ENCODE measurements at regions not wholly inside any gene's neighbourhood (a gene's known extent, or its start where the extent isn't known, plus 50 kb on each side); places are given as distances from the start of the nearest gene placed in this dataset.
A peak's percentile ranks its signal among the peaks of the same experiment; 100 is the strongest.

- intact Hi-C loops (cut with DNase I; ENCODE audit: low total_unique reads) = loop anchor here (1.0 kb wide), 1 partner anchor 35 kb away; no protein-coding TSS in a partner anchor
- no peak overlapping the region for H3K4me3 ChIP-seq (ENCODE audit: low read depth, poor library complexity, severe bottlenecking)
- WGBS, 2 donors = 61 to 71% methylated on average over 9 of the region's 9 CpGs
- no peak for TF ChIP-seq POLR2A (IDR thresholded peaks at IDR 0.05)
- TF ChIP-seq, protein P1, sequence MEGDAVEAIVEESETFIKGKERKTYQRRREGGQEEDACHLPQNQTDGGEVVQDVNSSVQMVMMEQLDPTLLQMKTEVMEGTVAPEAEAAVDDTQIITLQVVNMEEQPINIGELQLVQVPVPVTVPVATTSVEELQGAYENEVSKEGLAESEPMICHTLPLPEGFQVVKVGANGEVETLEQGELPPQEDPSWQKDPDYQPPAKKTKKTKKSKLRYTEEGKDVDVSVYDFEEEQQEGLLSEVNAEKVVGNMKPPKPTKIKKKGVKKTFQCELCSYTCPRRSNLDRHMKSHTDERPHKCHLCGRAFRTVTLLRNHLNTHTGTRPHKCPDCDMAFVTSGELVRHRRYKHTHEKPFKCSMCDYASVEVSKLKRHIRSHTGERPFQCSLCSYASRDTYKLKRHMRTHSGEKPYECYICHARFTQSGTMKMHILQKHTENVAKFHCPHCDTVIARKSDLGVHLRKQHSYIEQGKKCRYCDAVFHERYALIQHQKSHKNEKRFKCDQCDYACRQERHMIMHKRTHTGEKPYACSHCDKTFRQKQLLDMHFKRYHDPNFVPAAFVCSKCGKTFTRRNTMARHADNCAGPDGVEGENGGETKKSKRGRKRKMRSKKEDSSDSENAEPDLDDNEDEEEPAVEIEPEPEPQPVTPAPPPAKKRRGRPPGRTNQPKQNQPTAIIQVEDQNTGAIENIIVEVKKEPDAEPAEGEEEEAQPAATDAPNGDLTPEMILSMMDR (IDR thresholded peaks at IDR 0.05) = no peak
- no peak for DNase-seq (ENCODE audit: low spot score in 2 of 2)
These were observed 107.7 kb upstream of the ZNF648 start for GRCh38 chr1:182169203-182169602.

- 78% methylated on average over 1 of the region's 1 CpG for WGBS, 2 donors
These were observed 105.2 kb upstream of the ZNF648 start for GRCh38 chr1:182166750-182167149.

GRCh38 chr1:182166321-182166720, 104.8 kb upstream of the ZNF648 start:
- no peak for TF ChIP-seq POLR2A (IDR thresholded peaks at IDR 0.05)
- TF ChIP-seq, protein P1 (IDR thresholded peaks at IDR 0.05) = no peak
- DNase-seq (ENCODE audit: low spot score in 2 of 2) = no peak
- no peak overlapping the region for H3K4me3 ChIP-seq (ENCODE audit: low read depth, poor library complexity, severe bottlenecking)
- 62 to 79% methylated on average over 5 of the region's 5 CpGs for WGBS, 2 donors
- intact Hi-C loops (cut with DNase I; ENCODE audit: low total_unique reads) = no loop called here

More at GRCh38 chr1:182166750-182167149, 105.2 kb upstream of the ZNF648 start:
- H3K4me3 ChIP-seq (ENCODE audit: low read depth, poor library complexity, severe bottlenecking) = no peak overlapping the region
- TF ChIP-seq, protein P1 (IDR thresholded peaks at IDR 0.05) = no peak
- TF ChIP-seq POLR2A (IDR thresholded peaks at IDR 0.05) = no peak
- intact Hi-C loops (cut with DNase I; ENCODE audit: low total_unique reads) = no loop called here
- no peak for DNase-seq (ENCODE audit: low spot score in 2 of 2)

- 60 to 74% methylated on average over 2 of the region's 2 CpGs for WGBS, 2 donors
These were observed 102.8 kb upstream of the ZNF648 start for GRCh38 chr1:182164273-182164672.

DNA sequence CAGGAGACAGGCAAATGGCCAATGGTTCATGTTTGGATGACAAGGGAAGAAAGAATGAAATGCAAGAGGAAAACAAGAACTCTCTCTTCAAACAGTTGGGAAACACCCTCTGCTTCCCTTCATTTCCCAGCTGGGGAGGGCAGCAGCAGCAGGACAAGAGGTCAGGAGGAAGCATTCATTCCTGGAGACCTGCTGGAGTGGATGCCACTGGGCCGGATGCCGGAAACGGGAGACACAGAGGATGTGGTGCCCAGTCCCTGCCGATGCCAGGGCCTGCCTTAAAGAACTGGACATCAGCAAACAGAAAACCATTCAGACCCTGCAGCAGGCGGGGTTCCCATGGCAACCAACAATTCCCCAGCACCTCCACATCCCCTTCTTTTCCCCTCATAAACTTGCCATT, 102.3 kb upstream of the ZNF648 start:
- TF ChIP-seq, protein P1 (IDR thresholded peaks at IDR 0.05) = no peak
- TF ChIP-seq POLR2A (IDR thresholded peaks at IDR 0.05) = no peak
- DNase-seq (ENCODE audit: low spot score in 2 of 2) = peak; percentile 73 to 87
- 42 to 76% methylated on average over 5 of the region's 5 CpGs for WGBS, 2 donors
- H3K4me3 ChIP-seq (ENCODE audit: low read depth, poor library complexity, severe bottlenecking) = no peak overlapping the region
- intact Hi-C loops (cut with DNase I; ENCODE audit: low total_unique reads) = no loop called here

More at GRCh38 chr1:182164273-182164672, 102.8 kb upstream of the ZNF648 start:
- no peak overlapping the region for H3K4me3 ChIP-seq (ENCODE audit: low read depth, poor library complexity, severe bottlenecking)
- DNase-seq (ENCODE audit: low spot score in 2 of 2) = no peak
- intact Hi-C loops (cut with DNase I; ENCODE audit: low total_unique reads) = no loop called here
- TF ChIP-seq, protein P1 (IDR thresholded peaks at IDR 0.05) = no peak
- no peak for TF ChIP-seq POLR2A (IDR thresholded peaks at IDR 0.05)

- TF ChIP-seq, protein P1 (IDR thresholded peaks at IDR 0.05) = no peak
- TF ChIP-seq POLR2A (IDR thresholded peaks at IDR 0.05) = no peak
- H3K4me3 ChIP-seq (ENCODE audit: low read depth, poor library complexity, severe bottlenecking) = no peak overlapping the region
- DNase-seq (ENCODE audit: low spot score in 2 of 2) = no peak
- intact Hi-C loops (cut with DNase I; ENCODE audit: low total_unique reads) = no loop called here
These were observed 97.9 kb upstream of the ZNF648 start for GRCh38 chr1:182159443-182159842.

Measured in lower leg skin (tissue), 4 donors.